ENCODE measurements at regions not wholly inside any gene's neighbourhood (a gene's known extent, or its start where the extent isn't known, plus 50 kb on each side); places are given as distances from the start of the nearest gene placed in this dataset.

GRCh38 chr7:86937363-86937878 lies 122.0 kb downstream of the ELAPOR2 start:
- no peak for TF ChIP-seq CTCF (conservative IDR thresholded peaks at IDR 0.05; ENCODE audit: low read length)
- TF ChIP-seq EZH2phosphoT487 (IDR thresholded peaks at IDR 0.05; ENCODE audit: borderline replicate concordance): no peak
